H1 (cell line): ENCODE measurements at regions not wholly inside any gene's neighbourhood (a gene's known extent, or its start where the extent isn't known, plus 50 kb on each side); places are given as distances from the start of the nearest gene placed in this dataset.
"Not testable (repeated sequence)": the region's sequence is repeated elsewhere in the genome, so short reads cannot be mapped to it uniquely, and the experiment has no call there.

ENCODE experiments used
- EZH2 ChIP-seq: fragments of 200-600 bp; sonication (generic); IDR thresholded peaks from 2 replicates; pipeline ENCODE4 v1.7.1; 2012; ENCODE audit warnings: low read depth, mild to moderate bottlenecking, moderate library complexity, low read length, inconsistent platforms; ENCODE audit not compliant: severe bottlenecking
- SIN3A ChIP-seq, 2 experiments: IDR thresholded peaks in 1 of 2; conservative IDR thresholded peaks in 1 of 2; 2 replicates each; pipeline ENCODE4 v1.6.1; 2011 to 2012; ENCODE audit warnings: low read length in 2 of 2, improper control_type of control experiment in 1 of 2, low read depth in 1 of 2, mild to moderate bottlenecking in 1 of 2
- ZNF274 ChIP-seq: IDR thresholded peaks from 2 replicates; pipeline ENCODE4 v1.7.0; 2012; ENCODE audit warnings: low read length, borderline replicate concordance; ENCODE audit errors: extremely low read depth

DNA sequence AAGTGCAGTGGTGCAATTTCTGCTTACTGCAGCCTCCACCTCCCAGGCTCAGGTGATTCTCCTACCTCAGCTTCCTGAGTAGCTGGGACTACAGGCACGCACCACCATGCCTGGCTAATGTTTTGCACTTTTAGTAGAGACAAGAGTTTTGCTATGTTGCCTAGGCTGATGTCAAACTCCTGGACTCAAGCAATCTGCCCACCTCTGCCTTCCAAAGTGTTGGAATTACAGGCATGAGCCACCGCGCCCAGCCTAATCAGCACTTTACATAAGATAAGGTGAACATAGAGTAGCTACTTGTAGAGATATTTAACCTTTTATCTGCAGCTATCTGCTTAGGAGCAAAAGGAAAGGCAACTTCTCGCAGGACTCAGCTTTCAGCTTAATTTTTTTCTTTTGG lies 77.5 kb upstream of the RGPD5 start:
- not testable (repeated sequence) for TF ChIP-seq EZH2; ZNF274; SIN3A (conservative IDR thresholded peaks at IDR 0.05 in 1 of 2, IDR thresholded peaks at IDR 0.05 in 1 of 2; ENCODE audit: low read depth in 1 of 2, low read length in 2 of 2)
